Activated T-cell treated with anti-CD3 and anti-CD28 coated beads, Interleukin-2, amount 50 U/mL, for 72 hours (primary cell): ENCODE measurements at regions not wholly inside any gene's neighbourhood (a gene's known extent, or its start where the extent isn't known, plus 50 kb on each side); places are given as distances from the start of the nearest gene placed in this dataset.

Experiments
- ATAC-seq, 2 donors: fragments of 150-1000 bp; cut with Tn5 transposase; replicated peaks in 1 of 2; 2 replicates each; pipeline ENCODE4 v1.10.0; 2021; ENCODE audit warnings: moderate library complexity in 2 of 2, mild to moderate bottlenecking in 1 of 2
- DNase-seq, 2 donors: peaks; one replicate each; pipeline ENCODE4 v3.0.0; 2021 to 2022; ENCODE audit warnings: mixed read lengths in 1 of 2
- H3K27ac Mint-ChIP-seq: one replicate; pipeline ENCODE4 v1.8.0; 2022; ENCODE audit warnings: mild to moderate bottlenecking, moderate library complexity, mixed read lengths
- H3K27me3 Mint-ChIP-seq: one replicate; pipeline ENCODE4 v1.8.0; 2022; ENCODE audit warnings: low read depth, mixed read lengths
- H3K36me3 Mint-ChIP-seq, 2 donors: one replicate each; pipeline ENCODE4 v1.8.0; 2022; ENCODE audit warnings: mixed read lengths in 2 of 2, mild to moderate bottlenecking in 1 of 2; ENCODE audit not compliant: insufficient read depth in 2 of 2
- H3K4me1 Mint-ChIP-seq: one replicate; pipeline ENCODE4 v1.8.0; 2022; ENCODE audit warnings: low read depth, mixed read lengths
- H3K4me3 Mint-ChIP-seq, 2 donors: one replicate each; pipeline ENCODE4 v1.8.0; 2022; ENCODE audit warnings: mild to moderate bottlenecking in 2 of 2, mixed read lengths in 2 of 2, moderate library complexity in 2 of 2
- H3K9me3 Mint-ChIP-seq, 2 donors: one replicate each; pipeline ENCODE4 v1.8.0; 2022; ENCODE audit warnings: mixed read lengths in 2 of 2

- ATAC-seq (no peak), DNase-seq (no peak)
- H3K9me3 Mint-ChIP-seq: peaks cover 0 to 2% of the 10 kb centered on the region in 2 donors
- H3K27me3 Mint-ChIP-seq: peaks cover 8% of the 10 kb centered on the region
- H3K36me3 Mint-ChIP-seq: no peaks in the 10 kb centered on the region
- no peak overlapping the region for H3K27ac Mint-ChIP-seq
- no peaks in the 10 kb centered on the region for H3K4me1 Mint-ChIP-seq
- no peak overlapping the region for H3K4me3 Mint-ChIP-seq
Measured at GRCh38 chrX:122866532-122866931, 317.5 kb upstream of the GRIA3 start.

- H3K4me1 Mint-ChIP-seq: no peaks in the 10 kb centered on the region
- H3K36me3 Mint-ChIP-seq: no peaks in the 10 kb centered on the region
- H3K4me3 Mint-ChIP-seq: no peak overlapping the region
- no peaks in the 10 kb centered on the region for H3K9me3 Mint-ChIP-seq
- H3K27ac Mint-ChIP-seq: no peak overlapping the region
- DNase-seq: no peak
- no peak for ATAC-seq
- peaks cover 8% of the 10 kb centered on the region for H3K27me3 Mint-ChIP-seq
Measured at GRCh38 chrX:122868631-122869030, 315.4 kb upstream of the GRIA3 start.

GRCh38 chrX:122869171-122869570, 314.9 kb upstream of the GRIA3 start:
- Mint-ChIP-seq H3K4me3 (no peak overlapping the region), H3K27ac (no peak overlapping the region), H3K9me3 (no peaks in the 10 kb centered on the region), H3K4me1 (no peaks in the 10 kb centered on the region), H3K27me3 (peaks cover 8% of the 10 kb centered on the region), H3K36me3 (no peaks in the 10 kb centered on the region)
- DNase-seq (no peak), ATAC-seq (no peak)

GRCh38 chrX:122878269-122878668, 305.8 kb upstream of the GRIA3 start:
- Mint-ChIP-seq H3K4me3 (no peak overlapping the region), H3K27me3 (no peaks in the 10 kb centered on the region), H3K36me3 (no peaks in the 10 kb centered on the region), H3K9me3 (no peaks in the 10 kb centered on the region), H3K4me1 (no peaks in the 10 kb centered on the region), H3K27ac (no peak overlapping the region)
- DNase-seq (no peak), ATAC-seq (no peak)

- no peaks in the 10 kb centered on the region for H3K9me3 Mint-ChIP-seq
- ATAC-seq (no peak), DNase-seq (no peak)
- no peaks in the 10 kb centered on the region for H3K4me1 Mint-ChIP-seq
- H3K27ac Mint-ChIP-seq: no peak overlapping the region
- no peaks in the 10 kb centered on the region for H3K27me3 Mint-ChIP-seq
- H3K4me3 Mint-ChIP-seq: no peak overlapping the region
- no peaks in the 10 kb centered on the region for H3K36me3 Mint-ChIP-seq
Measured at GRCh38 chrX:122880952-122881351, 303.1 kb upstream of the GRIA3 start.

- no peaks in the 10 kb centered on the region for H3K4me1 Mint-ChIP-seq
- ATAC-seq: no peak
- DNase-seq: no peak
- H3K9me3 Mint-ChIP-seq: peaks cover 3 to 4% of the 10 kb centered on the region in 2 donors
- H3K36me3 Mint-ChIP-seq: no peaks in the 10 kb centered on the region
- no peak overlapping the region for H3K4me3 Mint-ChIP-seq
- H3K27ac Mint-ChIP-seq: no peak overlapping the region
- H3K27me3 Mint-ChIP-seq: no peaks in the 10 kb centered on the region
Measured at GRCh38 chrX:122890729-122891128, 293.3 kb upstream of the GRIA3 start.

- Mint-ChIP-seq H3K9me3 (peaks cover 6 to 9% of the 10 kb centered on the region in 2 donors), H3K27me3 (no peaks in the 10 kb centered on the region), H3K4me1 (no peaks in the 10 kb centered on the region), H3K4me3 (no peak overlapping the region), H3K27ac (no peak overlapping the region), H3K36me3 (no peaks in the 10 kb centered on the region)
- ATAC-seq: no peak
- no peak for DNase-seq
Measured at GRCh38 chrX:122906726-122907125, 277.4 kb upstream of the GRIA3 start.

GRCh38 chrX:122907375-122907774, 276.7 kb upstream of the GRIA3 start:
- ATAC-seq (no peak), DNase-seq (no peak)
- Mint-ChIP-seq H3K4me1 (no peaks in the 10 kb centered on the region), H3K27me3 (no peaks in the 10 kb centered on the region), H3K9me3 (peaks cover 6 to 9% of the 10 kb centered on the region in 2 donors), H3K36me3 (peaks cover 0 to 2% of the 10 kb centered on the region in 2 donors), H3K4me3 (no peak overlapping the region), H3K27ac (no peak overlapping the region)

- H3K27me3 Mint-ChIP-seq: no peaks in the 10 kb centered on the region
- no peak for ATAC-seq
- peaks cover 0 to 2% of the 10 kb centered on the region in 2 donors for H3K36me3 Mint-ChIP-seq
- no peak for DNase-seq
- H3K4me1 Mint-ChIP-seq: no peaks in the 10 kb centered on the region
- no peak overlapping the region for H3K27ac Mint-ChIP-seq
- peaks cover 6 to 9% of the 10 kb centered on the region in 2 donors for H3K9me3 Mint-ChIP-seq
- no peak overlapping the region for H3K4me3 Mint-ChIP-seq
Measured at GRCh38 chrX:122910697-122911096, 273.4 kb upstream of the GRIA3 start.

- Mint-ChIP-seq H3K27me3 (no peaks in the 10 kb centered on the region), H3K4me3 (no peak overlapping the region), H3K4me1 (no peaks in the 10 kb centered on the region), H3K27ac (no peak overlapping the region), H3K9me3 (peaks cover 4 to 6% of the 10 kb centered on the region in 2 donors), H3K36me3 (peaks cover 0 to 2% of the 10 kb centered on the region in 2 donors)
- DNase-seq (no peak), ATAC-seq (no peak)
Measured at GRCh38 chrX:122913134-122913533, 270.9 kb upstream of the GRIA3 start.

- Mint-ChIP-seq H3K4me1 (no peaks in the 10 kb centered on the region), H3K27ac (no peak overlapping the region), H3K9me3 (peaks cover 4 to 10% of the 10 kb centered on the region in 2 donors), H3K36me3 (peaks cover 0 to 2% of the 10 kb centered on the region in 2 donors), H3K4me3 (no peak overlapping the region), H3K27me3 (no peaks in the 10 kb centered on the region)
- no peak for DNase-seq
- ATAC-seq: no peak
Measured at GRCh38 chrX:122913764-122914163, 270.3 kb upstream of the GRIA3 start.

- ATAC-seq: no peak
- no peak overlapping the region for H3K27ac Mint-ChIP-seq
Measured at GRCh38 chrX:122914256-122914655, 269.8 kb upstream of the GRIA3 start.

GRCh38 chrX:122934131-122934530, 249.9 kb upstream of the GRIA3 start:
- no peak overlapping the region for H3K4me3 Mint-ChIP-seq
- peaks cover 3 to 4% of the 10 kb centered on the region in 2 donors for H3K9me3 Mint-ChIP-seq
- H3K36me3 Mint-ChIP-seq: no peaks in the 10 kb centered on the region
- no peaks in the 10 kb centered on the region for H3K4me1 Mint-ChIP-seq
- peaks cover 10% of the 10 kb centered on the region for H3K27me3 Mint-ChIP-seq
- H3K27ac Mint-ChIP-seq: no peak overlapping the region
- ATAC-seq (no peak), DNase-seq (no peak)

More at GRCh38 chrX:122914256-122914655, 269.8 kb upstream of the GRIA3 start:
- no peaks in the 10 kb centered on the region for H3K27me3 Mint-ChIP-seq
- no peak for DNase-seq
- no peak overlapping the region for H3K4me3 Mint-ChIP-seq
- no peaks in the 10 kb centered on the region for H3K4me1 Mint-ChIP-seq
- H3K9me3 Mint-ChIP-seq: peaks cover 4 to 10% of the 10 kb centered on the region in 2 donors
- H3K36me3 Mint-ChIP-seq: peaks cover 0 to 2% of the 10 kb centered on the region in 2 donors

GRCh38 chrX:122940199-122940598, 243.9 kb upstream of the GRIA3 start:
- H3K27me3 Mint-ChIP-seq: no peaks in the 10 kb centered on the region
- H3K27ac Mint-ChIP-seq: no peak overlapping the region
- no peaks in the 10 kb centered on the region for H3K36me3 Mint-ChIP-seq
- ATAC-seq: no peak
- H3K4me3 Mint-ChIP-seq: no peak overlapping the region
- H3K9me3 Mint-ChIP-seq: peaks cover 1 to 2% of the 10 kb centered on the region in 2 donors
- no peaks in the 10 kb centered on the region for H3K4me1 Mint-ChIP-seq
- DNase-seq: no peak
